ENCODE measurements at regions not wholly inside any gene's neighbourhood (a gene's known extent, or its start where the extent isn't known, plus 50 kb on each side); places are given as distances from the start of the nearest gene placed in this dataset.
"Not testable (repeated sequence)": the region's sequence is repeated elsewhere in the genome, so short reads cannot be mapped to it uniquely, and the experiment has no call there.

- Histone ChIP-seq H3K36me3 (ENCODE audit: control insufficient read depth, insufficient read depth, low read length) (no peaks in the 10 kb centered on the region), H3K27me3 (ENCODE audit: control insufficient read depth, insufficient read depth, low read length) (peaks cover 4% of the 10 kb centered on the region), H3K4me3 (ENCODE audit: low read depth, low read length) (no peak overlapping the region)
- DNase-seq (ENCODE audit: low read depth), result no peak
- no peak for TF ChIP-seq CTCF (IDR thresholded peaks at IDR 0.05; ENCODE audit: insufficient read depth, low read length, poor library complexity, severe bottlenecking)
These were observed 120.2 kb upstream of the PITX1 start for GRCh38 chr5:135154197-135154596.

- no peak for DNase-seq (ENCODE audit: low read depth)
- TF ChIP-seq CTCF (IDR thresholded peaks at IDR 0.05; ENCODE audit: insufficient read depth, low read length, poor library complexity, severe bottlenecking), result no peak
- H3K27me3 ChIP-seq (ENCODE audit: control insufficient read depth, insufficient read depth, low read length), result peaks cover 4% of the 10 kb centered on the region
- no peaks in the 10 kb centered on the region for H3K36me3 ChIP-seq (ENCODE audit: control insufficient read depth, insufficient read depth, low read length)
- no peak overlapping the region for H3K4me3 ChIP-seq (ENCODE audit: low read depth, low read length)
These were observed 119.6 kb upstream of the PITX1 start for GRCh38 chr5:135153661-135154060.

GRCh38 chr5:135153259-135153658 is 119.2 kb upstream of the PITX1 start:
- no peak for DNase-seq (ENCODE audit: low read depth)
- H3K36me3 ChIP-seq (ENCODE audit: control insufficient read depth, insufficient read depth, low read length), result no peaks in the 10 kb centered on the region
- no peak for TF ChIP-seq CTCF (IDR thresholded peaks at IDR 0.05; ENCODE audit: insufficient read depth, low read length, poor library complexity, severe bottlenecking)
- no peak overlapping the region for H3K4me3 ChIP-seq (ENCODE audit: low read depth, low read length)
- H3K27me3 ChIP-seq (ENCODE audit: control insufficient read depth, insufficient read depth, low read length), result peaks cover 4% of the 10 kb centered on the region

- H3K27me3 ChIP-seq (ENCODE audit: control insufficient read depth, insufficient read depth, low read length); H3K4me3 ChIP-seq (ENCODE audit: low read depth, low read length); DNase-seq (ENCODE audit: low read depth); H3K36me3 ChIP-seq (ENCODE audit: control insufficient read depth, insufficient read depth, low read length): not testable (repeated sequence)
These were observed 117.6 kb upstream of the PITX1 start for GRCh38 chr5:135151660-135152059.

GRCh38 chr5:135151256-135151655 is 117.2 kb upstream of the PITX1 start:
- DNase-seq (ENCODE audit: low read depth), result no peak
- TF ChIP-seq CTCF (IDR thresholded peaks at IDR 0.05; ENCODE audit: insufficient read depth, low read length, poor library complexity, severe bottlenecking), result no peak
- H3K27me3 ChIP-seq (ENCODE audit: control insufficient read depth, insufficient read depth, low read length), result peaks cover 6% of the 10 kb centered on the region
- no peaks in the 10 kb centered on the region for H3K36me3 ChIP-seq (ENCODE audit: control insufficient read depth, insufficient read depth, low read length)
- H3K4me3 ChIP-seq (ENCODE audit: low read depth, low read length), result no peak overlapping the region

- Histone ChIP-seq H3K27me3 (ENCODE audit: control insufficient read depth, insufficient read depth, low read length) (peaks cover 6% of the 10 kb centered on the region), H3K4me3 (ENCODE audit: low read depth, low read length) (no peak overlapping the region), H3K36me3 (ENCODE audit: control insufficient read depth, insufficient read depth, low read length) (no peaks in the 10 kb centered on the region)
- DNase-seq (ENCODE audit: low read depth), result no peak
- TF ChIP-seq CTCF (IDR thresholded peaks at IDR 0.05; ENCODE audit: insufficient read depth, low read length, poor library complexity, severe bottlenecking), result no peak
These were observed 116.7 kb upstream of the PITX1 start for GRCh38 chr5:135150767-135151166.
